Activated CD4-positive, alpha-beta T cell treated with anti-CD3 and anti-CD28 coated beads, Interleukin-2, Interleukin-6, amounts not matched to agents 100 ng/mL and 50 ng/mL, durations not matched to agents 16 hours and 8 hours (primary cell): ENCODE measurements at regions not wholly inside any gene's neighbourhood (a gene's known extent, or its start where the extent isn't known, plus 50 kb on each side); places are given as distances from the start of the nearest gene placed in this dataset.

Experiments used
- DNase-seq: peaks from one replicate; pipeline ENCODE4 v3.0.0-alpha.2; 2020

DNA sequence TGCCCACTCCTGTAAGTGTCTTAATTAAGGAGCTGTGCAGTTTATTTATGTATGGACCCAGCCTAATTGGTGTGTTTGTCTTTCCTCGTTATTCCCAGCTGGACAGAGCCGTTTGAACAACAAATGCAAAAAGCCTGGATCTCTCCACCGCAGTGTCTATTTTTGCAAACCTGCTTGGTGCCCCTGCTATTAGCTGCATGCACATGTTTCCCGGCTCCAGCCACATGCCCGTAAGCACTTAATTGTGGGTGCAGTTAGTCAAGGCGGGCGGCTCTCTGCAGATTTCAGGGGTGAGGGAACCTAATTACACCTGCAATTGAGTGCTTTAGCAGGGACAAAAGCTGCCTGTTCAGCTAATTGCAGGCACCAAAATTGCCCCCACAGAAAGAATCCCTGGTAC, 74.0 kb upstream of the GSE1 start:
- no peak for DNase-seq

DNA sequence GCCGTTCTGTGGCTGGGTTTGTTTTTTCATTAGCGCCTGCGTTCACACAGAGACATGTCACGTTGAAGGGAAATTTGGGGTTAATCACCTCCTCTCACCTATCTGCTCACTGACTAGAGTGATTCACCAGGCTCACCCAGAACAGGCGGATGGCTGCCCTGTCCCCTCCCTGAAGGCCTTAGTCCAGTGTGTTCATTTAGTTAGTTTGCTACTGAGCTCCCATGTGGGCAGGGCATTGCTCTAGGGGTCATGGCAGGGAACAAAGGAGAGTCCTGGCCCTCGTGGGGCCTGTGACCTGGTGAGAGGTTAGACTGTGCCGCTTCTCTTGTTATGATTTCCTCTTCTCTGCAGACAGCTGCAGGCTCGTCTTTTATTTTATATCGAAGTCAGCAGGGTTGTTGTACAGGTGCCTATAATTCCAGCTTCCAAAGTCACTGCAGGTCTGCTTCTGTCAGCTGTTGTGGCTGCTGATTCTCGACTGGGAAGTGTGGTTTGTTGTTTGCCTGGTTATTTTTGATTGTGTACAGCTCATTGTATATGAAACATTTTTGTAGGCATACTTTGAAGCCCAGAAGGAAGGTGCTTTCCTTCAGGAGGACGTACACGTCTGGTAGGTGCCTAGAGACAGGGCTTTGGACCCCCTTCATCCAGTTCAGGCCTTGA, 73.4 kb upstream of the GSE1 start:
- no peak for DNase-seq

DNA sequence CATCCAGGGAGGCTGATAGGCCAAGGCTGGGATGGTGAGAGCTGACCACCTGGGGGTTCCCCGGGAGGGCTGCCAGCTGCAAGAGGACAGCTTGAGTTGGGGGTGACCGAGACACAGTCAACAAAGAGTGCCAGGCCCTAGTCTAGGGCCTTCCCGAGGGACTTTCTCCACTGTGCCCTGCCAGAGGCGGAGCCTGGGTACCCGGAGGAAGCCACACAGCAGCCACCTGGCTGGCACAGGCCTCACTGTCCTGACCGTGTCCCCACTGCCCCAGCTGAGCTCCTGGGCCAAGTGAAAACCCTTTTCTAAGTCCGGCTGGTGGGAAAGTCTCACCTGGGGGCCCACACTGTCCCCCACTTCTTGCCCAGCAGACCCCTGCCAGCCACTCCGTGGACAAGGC, 71.9 kb upstream of the GSE1 start:
- no peak for DNase-seq

DNA sequence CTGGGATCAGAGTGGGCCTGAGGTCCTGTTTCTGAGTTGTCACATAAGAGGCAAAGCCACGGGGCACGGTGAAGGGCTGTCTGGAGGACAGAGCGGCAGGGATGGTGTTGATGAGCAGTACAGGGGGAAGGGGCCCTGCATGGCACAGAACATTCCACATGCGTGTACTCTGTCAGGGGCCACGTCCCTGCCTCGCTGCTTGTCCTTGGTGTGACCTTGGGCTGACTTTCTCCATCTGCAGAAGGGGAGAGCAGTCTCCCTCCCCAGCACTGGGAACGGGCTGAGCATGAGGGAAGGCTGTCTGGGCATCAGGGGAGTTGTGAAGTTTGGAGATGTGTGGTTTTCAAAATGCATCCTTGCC, 71.5 kb upstream of the GSE1 start:
- no peak for DNase-seq

DNA sequence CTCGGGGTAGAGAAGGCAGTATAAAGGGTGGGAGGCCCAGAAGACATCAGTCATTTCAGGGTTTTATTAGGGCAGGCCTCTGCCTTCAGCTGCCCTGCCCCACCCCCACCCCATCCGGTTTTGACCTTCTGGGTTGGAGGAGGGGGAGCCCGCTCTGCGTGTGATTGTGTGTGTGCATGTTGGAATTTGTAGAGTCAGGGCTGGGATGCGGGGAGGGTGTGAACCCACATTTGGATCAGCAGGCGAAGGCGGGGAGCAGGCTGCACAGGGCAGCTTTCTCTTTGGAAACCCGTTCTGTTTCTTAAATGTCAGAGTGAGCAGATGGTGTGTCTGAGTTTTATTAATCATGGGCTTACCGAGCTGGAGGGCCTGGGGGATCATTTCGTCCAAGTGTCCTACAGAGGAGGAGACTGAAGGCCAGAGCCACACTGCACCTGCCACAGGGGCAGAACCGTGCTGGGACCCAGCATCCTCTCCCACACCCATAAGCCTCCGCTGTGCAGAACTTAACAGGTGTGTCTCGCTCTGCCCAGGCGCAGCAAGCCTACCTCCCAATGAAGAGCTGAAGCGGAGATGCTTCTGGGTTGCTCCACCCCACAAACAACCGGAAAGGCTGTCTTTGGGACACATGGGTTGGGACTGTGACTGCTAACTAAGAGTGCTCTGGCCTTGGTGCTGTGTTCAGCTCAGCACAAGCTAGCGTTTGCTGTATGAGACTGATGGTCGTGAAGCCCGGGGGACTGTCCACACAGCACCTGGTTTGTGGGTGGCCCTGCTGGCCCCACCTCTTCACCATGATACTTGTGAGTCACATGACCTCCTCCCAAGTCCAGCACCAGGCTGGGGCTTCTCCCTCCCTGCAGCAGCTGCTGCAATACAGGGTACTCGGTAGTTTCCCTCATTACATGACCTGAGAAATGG, 70.9 kb upstream of the GSE1 start:
- DNase-seq, result no peak

DNA sequence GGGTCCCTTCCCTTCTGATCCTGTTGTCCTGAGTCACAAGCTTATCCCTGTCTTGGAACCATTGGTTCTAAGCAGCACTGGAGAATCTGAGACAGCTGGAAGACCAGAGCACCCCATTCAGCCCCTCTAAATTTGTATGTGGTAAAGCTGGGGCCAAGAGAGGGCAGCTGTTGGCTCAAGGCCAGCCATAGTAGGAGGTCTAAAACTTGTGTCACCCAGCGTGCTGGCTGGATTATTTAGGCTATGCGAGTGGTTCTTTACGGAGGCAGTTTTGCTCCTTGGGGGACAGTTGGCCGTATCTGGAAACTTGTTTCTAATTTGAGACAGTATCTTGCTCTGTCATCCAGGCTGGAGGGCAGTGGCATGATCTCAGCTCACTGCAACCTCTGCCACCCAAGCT, 69.6 kb upstream of the GSE1 start:
- DNase-seq, result no peak

DNA sequence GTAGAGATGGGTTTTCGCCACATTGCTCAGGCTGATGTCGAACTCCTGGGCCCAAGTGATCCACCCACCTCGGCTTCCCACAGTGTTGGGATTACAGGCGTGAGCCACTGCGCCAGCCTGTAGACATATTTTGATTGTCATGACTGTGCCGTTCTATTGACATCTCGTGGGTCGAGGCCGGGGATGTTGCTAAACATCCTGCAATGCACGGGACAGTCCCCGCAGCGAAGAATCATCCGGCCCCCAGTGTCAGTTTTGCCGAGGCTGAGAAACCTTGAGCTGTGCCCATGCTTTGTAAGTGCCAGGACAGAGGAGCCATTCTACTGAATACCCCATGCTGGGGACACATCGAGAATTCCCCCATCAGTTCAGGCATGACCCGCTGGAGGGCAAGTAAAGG, 69.1 kb upstream of the GSE1 start:
- no peak for DNase-seq

DNA sequence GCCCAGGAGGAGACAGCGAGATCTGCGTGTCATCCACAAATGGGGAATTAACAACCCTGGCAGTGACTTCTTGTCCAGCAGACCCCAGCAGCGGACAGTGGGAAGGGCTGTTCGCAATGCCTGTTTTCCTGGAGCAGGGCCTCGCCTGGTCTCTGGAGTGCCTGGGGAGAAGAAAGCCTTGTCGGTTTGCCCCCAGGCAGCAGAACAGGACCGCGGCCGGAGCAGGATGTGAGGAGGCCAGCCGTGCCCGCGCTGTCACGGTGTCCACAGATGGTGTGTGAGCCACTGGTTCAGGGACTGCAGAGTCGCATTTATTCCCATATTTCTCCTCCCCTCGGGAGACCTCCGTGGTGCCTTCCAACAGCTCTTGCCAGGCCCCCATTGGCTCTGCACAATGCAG, 68.5 kb upstream of the GSE1 start:
- no peak for DNase-seq

DNA sequence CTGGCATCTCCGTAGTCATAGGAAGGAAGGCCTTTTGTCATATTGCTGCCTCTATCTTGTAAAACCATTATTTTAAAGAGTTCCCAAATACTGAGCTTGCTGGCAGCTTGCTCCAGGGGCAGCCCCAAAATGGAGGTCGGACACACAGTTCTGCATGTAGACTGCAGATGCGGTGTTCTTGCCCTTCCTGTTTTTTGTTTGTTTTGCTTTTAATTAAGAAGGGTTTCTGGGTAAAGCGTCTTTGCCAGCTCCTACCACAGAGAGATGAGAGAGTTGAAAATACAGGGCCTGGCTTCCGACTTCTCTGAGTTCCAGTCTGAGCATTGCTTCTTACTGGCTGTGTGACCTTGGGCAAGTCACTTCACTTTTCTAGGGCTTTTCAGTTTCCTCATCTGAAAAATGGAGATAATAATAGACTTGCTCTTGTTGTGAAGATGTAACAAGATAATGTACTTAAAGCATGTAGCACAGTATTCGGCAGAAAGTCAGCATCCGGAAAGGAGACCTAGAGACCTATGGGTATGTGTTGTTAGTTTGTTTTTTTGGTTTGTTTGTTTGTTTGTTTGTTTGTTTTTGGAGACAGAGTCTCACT, 67.8 kb upstream of the GSE1 start:
- DNase-seq, result no peak

DNA sequence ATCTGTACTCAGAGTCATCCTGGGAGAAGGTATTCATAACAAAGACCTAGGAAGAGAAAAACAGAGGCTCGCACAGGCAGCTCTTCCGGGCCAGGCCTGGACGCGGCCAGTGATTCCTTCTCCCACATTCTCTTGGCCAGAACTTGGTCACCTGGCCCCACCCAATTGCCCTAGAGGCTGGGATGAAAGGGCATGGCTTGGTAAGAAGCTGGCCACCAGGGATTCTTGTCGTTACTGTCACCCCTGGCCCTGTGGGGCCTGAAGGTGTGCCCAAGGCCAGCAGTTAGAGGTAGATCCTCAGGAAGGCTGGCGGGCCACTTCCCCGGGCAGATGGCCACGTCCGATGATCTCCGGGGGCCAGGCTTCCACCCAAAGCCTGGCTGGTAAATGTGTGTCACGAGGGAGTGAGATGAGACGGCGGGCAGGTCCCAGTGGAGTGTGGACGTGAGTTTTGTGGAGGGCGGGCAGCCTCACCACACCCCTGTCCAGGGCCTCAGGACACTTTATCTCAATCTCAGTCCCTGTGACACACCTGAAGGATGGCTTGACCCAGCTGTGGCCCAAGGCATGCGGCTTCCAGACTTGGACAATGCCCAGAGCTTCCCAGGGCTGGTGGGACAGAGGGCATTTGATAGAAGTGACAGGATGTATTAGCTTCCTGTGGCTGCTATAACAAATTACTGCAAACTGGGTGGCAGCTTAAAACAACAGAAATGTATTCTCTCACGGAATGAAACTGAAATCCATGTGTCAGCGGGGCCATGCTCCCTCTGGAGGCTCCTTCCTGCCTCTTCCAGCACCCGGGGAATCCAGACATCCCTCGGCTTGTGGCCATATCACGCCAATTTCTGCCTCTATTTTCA, 66.3 kb upstream of the GSE1 start:
- no peak for DNase-seq

DNA sequence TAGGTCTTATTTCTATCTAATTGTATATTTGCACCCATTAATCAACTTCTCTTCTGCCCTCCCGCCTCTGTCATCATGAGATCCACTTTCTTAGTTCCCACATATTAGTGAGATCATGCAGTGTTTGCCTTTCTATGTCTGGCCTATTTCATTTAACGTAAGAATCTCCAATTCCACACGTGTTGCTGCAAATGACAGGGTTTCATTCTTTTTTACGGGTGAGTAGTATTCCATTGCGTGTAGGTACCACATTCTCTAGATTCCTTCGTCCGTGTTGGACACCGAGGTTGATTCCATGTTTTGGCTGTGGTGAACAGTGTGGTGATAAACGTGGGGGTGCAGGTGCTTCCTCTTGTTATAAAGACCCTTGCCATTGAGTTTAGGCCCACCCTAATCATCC, 64.7 kb upstream of the GSE1 start:
- DNase-seq, result no peak

DNA sequence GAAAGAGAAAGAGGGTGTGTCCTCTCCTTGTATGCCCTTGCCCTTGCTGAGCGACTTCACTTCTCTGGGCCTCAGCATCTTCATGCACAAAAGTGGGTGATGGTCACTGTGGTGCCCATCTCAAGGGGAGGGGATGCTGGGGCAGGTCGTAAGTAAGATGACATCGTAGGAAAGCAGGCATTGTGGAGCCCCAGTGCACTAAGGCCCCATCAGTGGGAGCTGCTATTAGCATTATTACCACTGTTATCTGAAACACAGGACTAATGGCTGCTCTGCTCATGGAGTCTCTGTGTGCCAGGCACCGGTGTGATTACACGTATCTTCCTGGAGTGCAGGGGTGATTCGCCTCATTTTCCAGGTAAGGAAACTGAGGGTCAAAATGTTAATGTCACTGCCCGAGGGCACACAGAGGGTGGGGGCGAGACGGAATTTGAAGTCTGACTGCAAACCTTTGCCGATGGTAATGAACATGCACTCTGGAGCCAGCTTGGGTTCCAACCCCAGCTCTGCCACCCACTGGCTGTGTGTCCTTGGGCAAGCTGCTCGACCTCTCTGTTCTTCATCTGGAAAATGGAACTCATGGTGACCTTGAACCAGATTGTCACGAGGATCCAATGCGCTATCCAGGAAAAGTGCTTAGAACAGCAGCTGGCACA, 63.2 kb upstream of the GSE1 start:
- DNase-seq, result no peak

DNA sequence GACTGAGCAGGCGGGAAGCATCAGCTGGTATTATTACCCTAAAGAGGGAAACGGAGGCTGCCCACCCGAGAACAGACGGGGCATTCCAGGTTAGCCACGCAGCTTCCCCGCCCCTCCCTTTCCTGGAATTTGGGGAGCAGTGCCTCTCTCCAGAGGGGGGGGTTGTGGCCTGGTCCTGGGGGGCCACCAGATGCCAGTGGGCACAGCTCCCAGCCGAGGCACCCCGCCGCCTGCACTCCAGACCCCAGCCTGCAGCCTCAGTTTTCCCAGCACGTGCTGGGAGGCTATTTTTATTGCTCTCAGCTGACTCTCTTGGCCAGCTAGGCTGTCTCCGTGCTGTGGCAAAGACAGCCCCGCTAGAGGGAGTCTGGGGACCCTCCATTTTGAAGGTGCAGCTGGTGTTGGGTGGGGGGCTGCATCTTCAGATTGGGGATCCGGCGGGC, 62.7 kb upstream of the GSE1 start:
- no peak for DNase-seq

DNA sequence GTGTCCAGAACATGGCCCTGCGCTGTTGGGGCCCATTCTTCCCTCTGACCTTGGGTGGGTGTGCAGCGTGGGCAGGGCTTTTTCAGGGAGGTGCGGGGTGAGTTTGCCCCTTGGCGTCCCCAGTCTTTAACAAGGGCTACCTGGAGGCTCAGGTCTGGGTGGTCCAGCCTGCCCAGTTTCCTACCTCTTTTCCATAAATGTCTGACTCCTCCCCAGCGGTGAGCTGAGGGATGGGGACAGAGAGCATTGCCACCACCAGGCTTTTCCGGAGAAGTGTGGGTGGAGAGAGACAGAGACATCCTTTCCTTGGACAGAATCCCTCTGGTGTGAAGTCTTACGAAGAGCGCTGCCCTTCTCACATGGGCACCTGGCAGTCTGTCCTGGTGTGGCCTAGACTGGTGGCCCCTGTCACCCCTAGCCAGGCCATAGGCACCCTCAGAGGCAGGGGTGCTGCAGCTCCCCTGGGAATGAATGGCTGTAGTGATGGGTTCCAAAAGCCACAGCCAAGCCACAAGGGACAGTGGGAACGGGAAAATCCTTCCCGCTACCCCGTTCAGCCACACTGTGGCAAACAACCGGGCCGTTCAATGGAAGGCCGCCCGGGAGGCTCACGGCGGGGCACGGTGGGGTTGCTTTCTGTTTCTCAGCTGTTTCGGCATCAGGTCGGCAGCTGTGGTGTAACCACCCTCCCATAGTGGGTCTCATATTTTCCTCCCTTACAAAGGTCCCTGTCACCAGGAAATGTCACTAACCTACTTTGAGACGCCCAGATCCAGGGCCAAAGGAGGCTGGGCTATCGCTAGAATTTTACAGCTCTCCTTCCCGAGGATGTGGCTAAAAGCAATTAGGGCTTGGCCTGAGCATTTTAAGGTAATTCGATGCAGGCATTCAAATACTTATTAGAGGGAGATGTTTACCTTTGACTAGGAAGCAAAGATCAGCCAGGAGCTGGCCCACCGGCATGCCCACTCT, 61.9 kb upstream of the GSE1 start:
- DNase-seq, result no peak

DNA sequence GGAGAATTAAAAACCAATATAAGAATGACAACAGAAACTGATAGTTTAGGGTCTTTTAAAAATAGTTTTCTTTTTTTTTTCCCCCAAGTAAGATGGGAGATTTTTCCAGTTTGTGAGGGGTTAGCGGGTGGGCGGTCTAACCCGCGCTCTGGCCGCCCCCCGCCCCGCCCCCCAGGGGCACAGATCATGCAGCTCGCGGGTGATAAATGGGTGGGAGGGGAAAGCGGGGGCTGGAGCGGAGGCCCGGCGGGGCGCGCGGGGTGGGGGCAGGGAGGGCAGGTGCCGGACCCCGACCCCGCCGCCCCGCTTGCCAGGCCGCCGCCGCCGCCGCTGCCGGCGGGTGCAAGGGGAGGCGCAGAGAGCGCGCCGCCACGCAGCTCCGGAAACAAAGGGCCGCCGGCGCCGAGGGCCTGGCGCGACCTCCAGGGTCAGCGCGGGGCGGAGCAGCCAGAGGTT, 60.1 kb upstream of the GSE1 start:
- DNase-seq, result no peak

DNA sequence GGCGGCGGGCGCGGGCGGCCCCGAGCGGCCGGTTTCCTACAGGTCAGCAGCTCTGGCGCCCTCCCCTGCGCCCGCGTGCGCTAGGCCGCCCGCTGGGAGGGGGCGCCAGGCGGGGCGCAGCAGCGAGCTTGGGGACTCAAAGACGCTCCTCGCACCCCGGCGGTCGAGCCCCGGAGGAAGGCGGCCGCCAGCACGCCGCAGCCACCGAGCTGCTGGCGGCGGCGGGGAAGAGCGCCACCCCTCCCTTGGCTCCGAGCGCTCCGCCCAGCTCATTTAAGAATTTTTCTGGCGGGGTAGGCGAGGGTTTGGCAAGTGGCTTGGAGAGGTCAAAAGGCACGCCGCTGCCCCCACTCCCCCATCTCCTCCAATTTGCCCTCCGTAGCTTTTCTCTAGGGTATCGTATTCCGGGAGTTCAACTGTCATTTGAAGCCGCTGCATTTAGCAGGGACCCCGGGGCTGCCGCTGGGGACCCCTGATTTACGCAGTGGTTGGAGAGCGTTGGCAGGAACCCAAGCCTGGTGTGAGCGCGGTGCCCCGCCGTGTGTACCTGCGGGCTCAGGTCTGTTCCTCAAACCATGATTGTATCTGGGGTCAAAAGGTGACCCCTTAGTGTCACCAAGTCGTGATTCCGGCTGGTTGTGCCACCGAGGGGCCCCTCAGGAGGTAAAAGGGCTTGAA, 59.5 kb upstream of the GSE1 start:
- DNase-seq, result peak; percentile 62

DNA sequence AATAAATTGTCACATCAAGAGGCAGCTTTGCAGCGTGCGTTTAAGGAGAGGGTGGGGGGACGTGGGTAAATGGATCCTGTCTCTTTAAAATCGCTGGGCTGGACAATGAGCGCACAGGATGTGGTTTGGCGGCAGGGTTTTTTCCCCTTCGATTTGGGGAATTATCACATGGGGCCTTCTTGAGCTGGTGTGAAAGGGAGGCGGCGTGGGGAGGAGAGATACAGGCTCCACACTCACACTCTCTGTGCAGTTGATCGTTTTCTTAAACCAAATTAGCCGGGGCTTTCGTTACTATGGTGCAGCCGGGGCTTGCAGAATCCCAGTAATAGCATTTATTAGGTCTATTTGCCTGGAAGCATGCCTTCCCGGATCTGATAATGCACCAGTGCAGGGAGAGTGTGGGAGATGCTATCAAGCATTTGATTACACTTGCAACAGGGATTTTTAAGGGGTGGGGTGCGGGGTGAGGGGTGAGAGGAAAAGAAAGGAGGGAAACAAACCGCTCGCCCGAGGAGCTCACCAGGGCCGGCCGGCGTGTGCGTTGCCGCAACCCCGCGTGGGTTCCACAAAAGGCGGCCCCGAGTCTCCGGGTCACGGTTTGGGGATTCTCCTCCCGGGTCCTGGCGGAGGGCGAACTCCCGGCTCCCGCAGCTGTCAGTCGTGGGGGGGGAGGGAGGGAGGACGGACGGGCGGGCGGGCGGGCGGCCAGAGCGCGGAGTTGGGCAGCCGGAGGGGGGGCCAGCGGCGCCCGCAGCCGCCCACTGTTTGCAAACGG, 58.8 kb upstream of the GSE1 start:
- peak; percentile 90 for DNase-seq

DNA sequence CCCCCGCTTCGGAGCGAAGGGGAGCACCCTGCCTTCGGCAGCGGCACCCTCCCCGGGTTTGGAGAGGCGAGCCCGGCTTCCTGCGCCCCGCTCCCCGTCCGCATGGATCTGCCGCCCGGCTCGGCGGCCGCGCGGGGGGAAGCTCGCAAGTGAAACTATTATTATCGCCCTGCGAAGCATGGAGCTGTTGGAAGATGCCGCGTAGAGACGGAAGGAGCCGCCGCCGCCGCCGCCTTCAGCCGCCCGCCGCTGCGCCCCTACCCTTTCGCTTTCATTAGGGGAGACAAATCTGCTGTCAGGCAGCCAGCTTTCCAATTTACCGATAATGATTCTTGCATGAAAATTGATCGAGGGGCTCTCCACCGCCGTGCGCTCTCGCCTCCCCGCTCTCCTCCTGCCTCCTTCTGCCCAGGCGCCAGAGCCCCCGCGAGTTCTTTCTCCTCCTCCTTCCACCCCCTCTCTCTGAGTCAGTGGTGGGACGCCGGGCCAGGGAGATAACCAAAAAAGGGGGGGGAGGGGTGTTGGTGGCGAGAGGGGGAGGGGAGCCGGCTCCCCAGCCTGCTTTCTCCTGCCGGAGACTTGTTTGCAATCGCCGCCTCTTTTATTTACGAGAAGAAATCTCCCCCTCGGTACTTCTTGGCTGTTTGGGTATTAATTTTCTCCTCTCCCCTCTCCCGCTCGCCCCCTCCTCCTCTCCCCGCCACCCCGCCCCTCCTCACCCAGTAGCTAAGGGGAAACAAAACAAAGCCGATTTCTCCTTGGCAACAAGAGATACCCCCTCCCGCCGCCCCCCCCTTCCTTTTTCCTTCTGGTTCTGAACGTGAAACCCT, 58.0 kb upstream of the GSE1 start:
- peak; percentile 72 for DNase-seq
